ENCODE measurements at regions not wholly inside any gene's neighbourhood (a gene's known extent, or its start where the extent isn't known, plus 50 kb on each side); places are given as distances from the start of the nearest gene placed in this dataset.
A peak's percentile ranks its signal among the peaks of the same experiment; 100 is the strongest.

GRCh38 chr10:3570855-3571266, 214.1 kb downstream of the KLF6 start:
- H3K27me3 ChIP-seq, result no peaks in the 10 kb centered on the region
- intact Hi-C loops (cut with DNase I; ENCODE audit: low total_unique reads), result no loop called here

GRCh38 chr10:3570131-3570729, 214.8 kb downstream of the KLF6 start:
- H3K27ac ChIP-seq, result peak overlapping the region in 2 of 4 donors; percentile 16 to 31
- TF ChIP-seq EP300 (IDR thresholded peaks at IDR 0.05; ENCODE audit: low read depth) (no peak), CTCF (IDR thresholded peaks at IDR 0.05) (no peak), POLR2A (IDR thresholded peaks at IDR 0.05) (no peak), POLR2AphosphoS5 (IDR thresholded peaks at IDR 0.05) (no peak)
- DNase-seq, result no peak
- 83 to 100% methylated on average over 3 to 13 of the region's 13 CpGs for WGBS, 2 donors (ENCODE audit: low coverage in 1 of 2)
- in situ Hi-C loops (cut with MboI; ENCODE audit: low pct_ligation_motif_present in 1 of 4, low pct_unique_long_range_greater_than_20kb in 1 of 4, low sequenced_read_pairs in 3 of 4) (no loop called here), intact Hi-C loops (cut with DNase I; ENCODE audit: low total_unique reads) (no loop called here)
- no peaks in the 10 kb centered on the region for H3K4me1 ChIP-seq
- no peak overlapping the region for H3K4me3 ChIP-seq
- H3K27me3 ChIP-seq, result no peaks in the 10 kb centered on the region
- H3K36me3 ChIP-seq, result no peaks in the 10 kb centered on the region
- H3K9me3 ChIP-seq, result no peaks in the 10 kb centered on the region

More at GRCh38 chr10:3570855-3571266, 214.1 kb downstream of the KLF6 start:
- H3K36me3 ChIP-seq, result no peaks in the 10 kb centered on the region
- no peak overlapping the region for H3K27ac ChIP-seq
- no peaks in the 10 kb centered on the region for H3K4me1 ChIP-seq
- no peak for DNase-seq
- H3K9me3 ChIP-seq, result no peaks in the 10 kb centered on the region
- TF ChIP-seq POLR2A (IDR thresholded peaks at IDR 0.05) (no peak), EP300 (IDR thresholded peaks at IDR 0.05; ENCODE audit: low read depth) (no peak), POLR2AphosphoS5 (IDR thresholded peaks at IDR 0.05) (no peak), CTCF (IDR thresholded peaks at IDR 0.05) (no peak)
- in situ Hi-C loops (cut with MboI; ENCODE audit: low pct_ligation_motif_present in 1 of 4, low pct_unique_long_range_greater_than_20kb in 1 of 4, low sequenced_read_pairs in 3 of 4), result no loop called here
- no peak overlapping the region for H3K4me3 ChIP-seq
- 75% methylated on average over 9 of the region's 9 CpGs; no CpG with 5 or more reads in 1 of the 2 donors for WGBS, 2 donors (ENCODE audit: low coverage in 1 of 2)

GRCh38 chr10:3568983-3569382, 216.0 kb downstream of the KLF6 start:
- no peaks in the 10 kb centered on the region for H3K27me3 ChIP-seq
- H3K36me3 ChIP-seq, result no peaks in the 10 kb centered on the region
- TF ChIP-seq EP300 (IDR thresholded peaks at IDR 0.05; ENCODE audit: low read depth) (no peak), POLR2A (IDR thresholded peaks at IDR 0.05) (no peak), POLR2AphosphoS5 (IDR thresholded peaks at IDR 0.05) (no peak), CTCF (IDR thresholded peaks at IDR 0.05) (no peak)
- no peak for DNase-seq
- no peak overlapping the region for H3K4me3 ChIP-seq
- in situ Hi-C loops (cut with MboI; ENCODE audit: low pct_ligation_motif_present in 1 of 4, low pct_unique_long_range_greater_than_20kb in 1 of 4, low sequenced_read_pairs in 3 of 4), result no loop called here
- no peaks in the 10 kb centered on the region for H3K4me1 ChIP-seq
- intact Hi-C loops (cut with DNase I; ENCODE audit: low total_unique reads), result no loop called here
- no peak overlapping the region for H3K27ac ChIP-seq
- 24 to 60% methylated on average over 3 of the region's 3 CpGs for WGBS, 2 donors (ENCODE audit: low coverage in 1 of 2)
- no peaks in the 10 kb centered on the region for H3K9me3 ChIP-seq

- intact Hi-C loops (cut with DNase I; ENCODE audit: low total_unique reads) (no loop called here), in situ Hi-C loops (cut with MboI; ENCODE audit: low pct_ligation_motif_present in 1 of 4, low pct_unique_long_range_greater_than_20kb in 1 of 4, low sequenced_read_pairs in 3 of 4) (no loop called here)
- no peak for DNase-seq
- TF ChIP-seq CTCF (IDR thresholded peaks at IDR 0.05) (no peak), EP300 (IDR thresholded peaks at IDR 0.05; ENCODE audit: low read depth) (no peak), POLR2A (IDR thresholded peaks at IDR 0.05) (no peak), POLR2AphosphoS5 (IDR thresholded peaks at IDR 0.05) (no peak)
- Histone ChIP-seq H3K9me3 (no peaks in the 10 kb centered on the region), H3K4me3 (no peak overlapping the region), H3K4me1 (no peaks in the 10 kb centered on the region), H3K27ac (no peak overlapping the region), H3K36me3 (no peaks in the 10 kb centered on the region), H3K27me3 (no peaks in the 10 kb centered on the region)
- 80 to 100% methylated on average over 1 to 7 of the region's 7 CpGs for WGBS, 2 donors (ENCODE audit: low coverage in 1 of 2)
Observed at GRCh38 chr10:3568392-3568791, 216.6 kb downstream of the KLF6 start.

All from transverse colon (tissue), 4 donors.